NCI-H2081 (cell line): ENCODE measurements at regions not wholly inside any gene's neighbourhood (a gene's known extent, or its start where the extent isn't known, plus 50 kb on each side); places are given as distances from the start of the nearest gene placed in this dataset.

Source experiments
- DNase-seq, 2 experiments: peaks; one replicate each; lab custom pipeline; 2025; lab: John Stamatoyannopoulos, UW

GRCh38 chr22:48581796-48582469 lies 1245.7 kb downstream of the BRD1 start:
- no peak for DNase-seq

GRCh38 chr22:48581205-48581766 lies 1246.4 kb downstream of the BRD1 start:
- no peak for DNase-seq

- no peak for DNase-seq
These were observed 1247.1 kb downstream of the BRD1 start for GRCh38 chr22:48580481-48580970.

GRCh38 chr22:48579928-48580309 lies 1247.8 kb downstream of the BRD1 start:
- DNase-seq = no peak

GRCh38 chr22:48579043-48579927 lies 1248.4 kb downstream of the BRD1 start:
- DNase-seq = no peak

DNA sequence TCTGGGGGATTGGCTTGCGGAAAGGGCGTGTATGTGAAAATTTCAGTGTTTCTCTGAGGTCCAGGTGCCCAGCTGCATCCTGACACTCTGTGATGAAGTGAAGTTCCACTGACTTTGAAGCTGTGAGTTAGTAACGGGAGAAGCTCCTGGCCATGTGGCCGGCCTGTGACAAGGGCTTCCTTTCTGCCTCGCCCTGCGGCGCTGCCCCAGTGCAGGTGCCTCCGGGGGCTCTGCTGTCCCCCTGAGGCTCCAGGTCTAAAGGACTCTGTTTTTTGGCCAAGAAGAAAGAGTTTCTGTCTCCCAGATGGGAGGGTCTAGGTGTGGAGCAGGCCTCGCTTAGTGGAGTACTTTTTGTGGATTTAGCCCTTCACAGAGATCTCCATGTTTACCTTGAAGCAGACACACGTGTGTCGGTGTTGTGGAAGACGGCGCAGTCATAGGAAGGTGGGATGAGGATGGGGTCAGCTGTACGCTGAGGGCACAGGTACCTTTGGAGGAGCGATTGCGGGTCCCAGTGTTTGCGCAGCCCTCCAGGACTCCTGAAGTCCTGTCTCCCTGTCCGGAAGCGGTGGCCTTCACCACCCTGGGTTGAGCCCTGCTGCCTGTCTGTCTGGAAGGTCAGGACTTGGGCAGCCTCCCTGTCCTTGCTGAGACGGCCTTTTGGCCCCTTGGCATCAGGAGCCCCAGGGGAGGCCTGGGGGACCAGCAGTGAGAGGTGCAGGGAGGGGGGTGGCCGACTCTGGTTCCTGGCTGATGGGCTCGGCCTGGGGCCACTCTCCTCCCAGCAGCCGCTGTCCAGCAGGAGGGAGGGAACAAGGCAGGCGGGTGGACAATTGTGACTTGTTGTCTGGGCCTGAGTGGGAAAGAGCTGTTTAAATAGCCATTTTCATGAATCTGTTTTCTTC lies 1249.3 kb downstream of the BRD1 start:
- no peak for DNase-seq

GRCh38 chr22:48577691-48578090 lies 1250.0 kb downstream of the BRD1 start:
- DNase-seq = no peak

GRCh38 chr22:48577014-48577690 lies 1250.5 kb downstream of the BRD1 start:
- DNase-seq = peak; percentile 6 to 40

- DNase-seq = peak; percentile 9 to 29
These were observed 1251.2 kb downstream of the BRD1 start for GRCh38 chr22:48576333-48577013.

GRCh38 chr22:48575618-48576332 lies 1251.9 kb downstream of the BRD1 start:
- DNase-seq = no peak

- DNase-seq = peak; percentile 66 to 67
These were observed 1252.7 kb downstream of the BRD1 start for GRCh38 chr22:48574776-48575617.

- DNase-seq = no peak
These were observed 1253.9 kb downstream of the BRD1 start for GRCh38 chr22:48573766-48574165.

GRCh38 chr22:48572951-48573350 lies 1254.7 kb downstream of the BRD1 start:
- DNase-seq = no peak

DNA sequence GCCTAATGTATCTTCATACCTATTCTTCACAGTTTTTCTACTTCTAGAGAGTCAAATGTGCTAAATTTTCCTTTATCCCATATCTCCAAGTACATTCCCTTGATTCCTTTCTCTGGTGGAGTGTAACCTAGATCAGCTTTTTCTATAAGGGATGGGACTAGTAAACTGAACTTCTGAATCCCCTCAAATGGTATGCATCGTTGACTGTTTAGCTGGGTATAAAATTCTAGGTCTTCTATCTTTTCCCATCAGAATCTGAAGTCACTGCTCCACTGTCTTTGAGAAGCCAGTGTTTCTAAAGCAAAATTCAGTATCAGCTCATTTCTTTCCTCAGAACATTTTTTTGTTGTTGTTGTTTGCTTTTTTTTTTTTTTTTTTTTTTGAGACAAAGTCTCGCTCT lies 1256.8 kb downstream of the BRD1 start:
- DNase-seq = no peak

DNA sequence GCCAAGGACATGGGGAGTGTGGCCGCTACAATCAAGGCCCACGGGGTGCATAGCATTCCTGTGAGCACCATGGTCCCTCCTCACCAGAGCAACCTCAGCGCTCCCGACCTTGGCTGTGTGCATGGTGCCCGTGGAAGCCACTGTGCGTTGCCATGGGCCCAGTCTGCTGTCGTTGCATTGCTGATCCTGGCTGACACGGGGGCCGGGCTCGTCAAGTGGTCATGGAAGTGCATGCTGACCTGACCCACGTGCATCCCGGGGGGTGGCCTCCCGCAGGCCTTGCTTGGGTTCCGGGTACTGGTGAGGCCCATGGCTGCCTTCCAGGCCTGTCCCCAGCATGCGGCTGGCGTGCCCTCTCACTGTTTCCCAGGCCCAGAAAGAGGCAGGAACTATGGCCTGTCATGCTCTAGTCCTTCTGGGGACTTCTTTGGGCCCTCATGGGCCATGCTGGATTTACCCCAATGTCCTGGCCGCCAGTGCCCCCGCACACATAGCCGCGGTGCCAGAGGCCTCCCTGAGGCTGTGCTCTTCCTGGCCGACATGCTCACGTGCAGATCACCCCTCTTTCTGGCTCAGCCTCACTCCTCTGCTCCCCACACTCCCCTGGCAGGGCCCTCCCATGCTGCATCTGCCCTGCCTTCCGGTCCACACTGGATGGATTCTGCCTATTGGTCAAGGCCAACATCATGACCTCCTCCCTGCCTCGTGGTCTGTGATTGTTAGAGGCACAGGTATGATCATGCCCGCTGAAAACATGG lies 1258.0 kb downstream of the BRD1 start:
- DNase-seq = no peak

DNA sequence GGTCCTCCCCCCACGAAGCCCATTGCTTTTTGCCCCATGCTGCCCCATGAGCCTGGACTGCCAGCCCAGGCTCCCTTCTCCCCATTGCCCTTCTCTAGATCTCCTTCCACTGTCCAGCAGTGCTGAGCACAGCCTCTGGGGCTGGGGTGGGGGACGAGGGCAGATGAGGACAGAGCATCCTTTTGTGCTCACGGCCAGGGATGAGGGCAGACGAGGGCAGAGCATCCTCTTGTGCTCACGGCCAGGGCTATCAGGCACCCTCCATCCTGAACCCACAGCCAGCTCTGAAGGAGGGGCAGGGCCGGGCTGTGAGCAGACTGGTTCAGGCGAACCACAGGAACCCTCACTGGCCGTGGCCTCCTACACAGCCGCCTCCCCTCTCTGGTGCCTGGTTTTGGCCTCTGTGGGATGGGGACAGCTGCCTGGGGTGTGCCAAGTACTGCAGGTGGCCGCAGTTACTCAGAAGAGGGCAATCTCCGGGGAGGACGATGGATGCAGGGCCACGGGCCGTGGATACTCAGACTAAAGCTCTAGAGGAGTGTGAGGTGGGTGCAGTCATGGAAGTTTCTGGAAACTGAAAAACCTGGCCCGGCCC lies 1258.8 kb downstream of the BRD1 start:
- DNase-seq = no peak

- DNase-seq = no peak
These were observed 1260.3 kb downstream of the BRD1 start for GRCh38 chr22:48567213-48567975.
